Endodermal cell (in vitro differentiated cells): ENCODE measurements at regions not wholly inside any gene's neighbourhood (a gene's known extent, or its start where the extent isn't known, plus 50 kb on each side); places are given as distances from the start of the nearest gene placed in this dataset.

Experiments
- DNase-seq: peaks from one replicate; pipeline ENCODE4 v3.0.0-alpha.2; 2017
- H3K27ac ChIP-seq: 2 replicates; pipeline ENCODE4 v1.5.1; 2013; ENCODE audit warnings: mild to moderate bottlenecking, low read depth, low read length, moderate library complexity
- H3K27me3 ChIP-seq: 2 replicates; pipeline ENCODE4 v1.6.1; 2013; ENCODE audit warnings: mild to moderate bottlenecking, low read length, moderate library complexity; ENCODE audit not compliant: insufficient read depth, control insufficient read depth, poor library complexity, severe bottlenecking
- H3K36me3 ChIP-seq: 2 replicates; pipeline ENCODE4 v1.7.0; 2013; ENCODE audit warnings: mild to moderate bottlenecking, low read length, moderate library complexity; ENCODE audit not compliant: control insufficient read depth, insufficient read depth
- H3K4me1 ChIP-seq: one replicate; pipeline ENCODE4 v1.7.0; 2013; ENCODE audit warnings: low read length; ENCODE audit not compliant: control insufficient read depth, insufficient read depth
- H3K4me3 ChIP-seq: 2 replicates; pipeline ENCODE4 v1.5.1; 2013; ENCODE audit warnings: mild to moderate bottlenecking, low read length, moderate library complexity
- H3K9ac ChIP-seq: 2 replicates; pipeline ENCODE4 v1.6.1; 2013; ENCODE audit warnings: mild to moderate bottlenecking, low read length, moderate library complexity; ENCODE audit not compliant: poor library complexity, severe bottlenecking; ENCODE audit errors: extremely low read depth
- H3K9me3 ChIP-seq: 2 replicates; pipeline ENCODE4 v1.6.1; 2013; ENCODE audit warnings: mild to moderate bottlenecking, low read length, moderate library complexity; ENCODE audit not compliant: control insufficient read depth
- H3K27ac Mint-ChIP-seq: 2 replicates; pipeline ENCODE4 v1.8.0; 2020; ENCODE audit warnings: mixed read lengths
- H3K27me3 Mint-ChIP-seq: 2 replicates; pipeline ENCODE4 v1.8.0; 2021; ENCODE audit warnings: mild to moderate bottlenecking, mixed read lengths; ENCODE audit not compliant: insufficient read depth
- H3K36me3 Mint-ChIP-seq: 2 replicates; pipeline ENCODE4 v1.8.0; 2020; ENCODE audit warnings: low read depth, mixed read lengths
- H3K4me1 Mint-ChIP-seq: 2 replicates; pipeline ENCODE4 v1.8.0; 2020; ENCODE audit warnings: mixed read lengths
- H3K4me3 Mint-ChIP-seq: 2 replicates; pipeline ENCODE4 v1.8.0; 2020; ENCODE audit warnings: mild to moderate bottlenecking, moderate library complexity, mixed read lengths
- H3K9me3 Mint-ChIP-seq: 2 replicates; pipeline ENCODE4 v1.8.0; 2020; ENCODE audit warnings: mild to moderate bottlenecking, mixed read lengths
- WGBS, 2 experiments: methylation state at CpG; one replicate each; pipeline versions ENCODE4 v1.1.5 to v1.1.7; 2013; ENCODE audit warnings: missing lambda C conversion rate in 2 of 2, mixed read lengths in 1 of 2; ENCODE audit not compliant: insufficient coverage in 1 of 2, insufficient read length in 1 of 2; 5-methylcytosine and 5-hydroxymethylcytosine counted together
- TF ChIP-seq, protein P1 (sequence below): fragments of 200-600 bp; sonication (generic); conservative IDR thresholded peaks from 2 replicates; pipeline ENCODE4 v1.5.0; 2021; ENCODE audit warnings: antibody characterized with exemption, mild to moderate bottlenecking

DNA sequence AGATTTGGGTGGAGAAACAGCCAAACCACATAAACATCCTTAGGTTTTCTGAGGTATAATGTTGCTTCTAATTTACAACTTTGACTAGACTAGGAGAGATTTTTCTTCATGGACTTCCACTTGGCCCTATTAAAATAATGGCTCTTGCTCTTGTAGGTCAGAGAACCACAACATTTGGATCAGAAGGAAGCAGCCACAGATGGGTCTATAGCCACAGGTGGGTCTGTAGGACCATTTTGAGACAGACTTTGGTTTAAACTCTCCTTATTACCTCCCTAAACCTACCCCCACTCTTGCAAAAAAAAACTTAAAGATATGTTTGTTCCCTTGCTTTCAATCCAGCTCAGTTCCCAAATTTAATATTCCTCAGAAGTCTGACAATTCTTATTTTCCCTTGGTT is 1260.8 kb downstream of the GATA3 start:
- Histone ChIP-seq H3K27ac (no peak overlapping the region), H3K4me3 (no peak overlapping the region), H3K9me3 (no peaks in the 10 kb centered on the region), H3K4me1 (no peaks in the 10 kb centered on the region), H3K36me3 (no peaks in the 10 kb centered on the region), H3K9ac (no peak overlapping the region), H3K27me3 (no peaks in the 10 kb centered on the region)
- Mint-ChIP-seq H3K4me3 (no peak overlapping the region), H3K36me3 (no peaks in the 10 kb centered on the region), H3K27ac (no peak overlapping the region), H3K27me3 (peaks cover 2% of the 10 kb centered on the region), H3K9me3 (no peaks in the 10 kb centered on the region), H3K4me1 (peaks cover 6% of the 10 kb centered on the region)
- DNase-seq: no peak
- TF ChIP-seq, protein P1, sequence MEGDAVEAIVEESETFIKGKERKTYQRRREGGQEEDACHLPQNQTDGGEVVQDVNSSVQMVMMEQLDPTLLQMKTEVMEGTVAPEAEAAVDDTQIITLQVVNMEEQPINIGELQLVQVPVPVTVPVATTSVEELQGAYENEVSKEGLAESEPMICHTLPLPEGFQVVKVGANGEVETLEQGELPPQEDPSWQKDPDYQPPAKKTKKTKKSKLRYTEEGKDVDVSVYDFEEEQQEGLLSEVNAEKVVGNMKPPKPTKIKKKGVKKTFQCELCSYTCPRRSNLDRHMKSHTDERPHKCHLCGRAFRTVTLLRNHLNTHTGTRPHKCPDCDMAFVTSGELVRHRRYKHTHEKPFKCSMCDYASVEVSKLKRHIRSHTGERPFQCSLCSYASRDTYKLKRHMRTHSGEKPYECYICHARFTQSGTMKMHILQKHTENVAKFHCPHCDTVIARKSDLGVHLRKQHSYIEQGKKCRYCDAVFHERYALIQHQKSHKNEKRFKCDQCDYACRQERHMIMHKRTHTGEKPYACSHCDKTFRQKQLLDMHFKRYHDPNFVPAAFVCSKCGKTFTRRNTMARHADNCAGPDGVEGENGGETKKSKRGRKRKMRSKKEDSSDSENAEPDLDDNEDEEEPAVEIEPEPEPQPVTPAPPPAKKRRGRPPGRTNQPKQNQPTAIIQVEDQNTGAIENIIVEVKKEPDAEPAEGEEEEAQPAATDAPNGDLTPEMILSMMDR: no peak

DNA sequence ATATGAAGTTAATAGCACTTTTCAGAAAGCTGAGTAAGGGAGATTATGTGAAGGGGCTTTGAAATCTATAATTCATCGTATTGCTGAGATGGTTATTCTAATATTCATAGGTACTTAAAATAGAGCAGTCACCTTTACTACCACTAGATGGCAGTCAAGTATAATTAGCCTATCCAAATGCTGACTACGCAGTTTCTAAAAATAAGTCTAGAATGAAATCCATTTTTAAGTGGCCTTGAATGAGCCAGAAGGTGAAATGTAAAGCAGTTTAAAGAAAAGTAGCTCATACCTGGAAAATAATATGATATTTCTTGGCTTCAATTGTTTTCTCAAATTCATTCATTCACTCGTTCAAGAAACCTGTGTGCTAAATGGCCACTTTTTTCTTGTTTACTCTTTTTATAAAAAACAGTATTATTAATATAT is 1277.1 kb downstream of the GATA3 start:
- no peak overlapping the region for H3K4me3 ChIP-seq
- no peaks in the 10 kb centered on the region for H3K9me3 ChIP-seq
- Mint-ChIP-seq H3K27me3 (no peaks in the 10 kb centered on the region), H3K9me3 (peaks cover under 1% of the 10 kb centered on the region), H3K36me3 (no peaks in the 10 kb centered on the region), H3K4me3 (no peak overlapping the region), H3K27ac (no peak overlapping the region), H3K4me1 (no peaks in the 10 kb centered on the region)
- no peak overlapping the region for H3K27ac ChIP-seq
- no peaks in the 10 kb centered on the region for H3K27me3 ChIP-seq
- DNase-seq: no peak
- WGBS, 2 experiments: 50 to 81% methylated on average over 1 to 3 of the region's 3 CpGs
- H3K4me1 ChIP-seq: no peaks in the 10 kb centered on the region
- TF ChIP-seq, protein P1: peak; percentile 94
- H3K36me3 ChIP-seq: no peaks in the 10 kb centered on the region
- no peak overlapping the region for H3K9ac ChIP-seq

DNA sequence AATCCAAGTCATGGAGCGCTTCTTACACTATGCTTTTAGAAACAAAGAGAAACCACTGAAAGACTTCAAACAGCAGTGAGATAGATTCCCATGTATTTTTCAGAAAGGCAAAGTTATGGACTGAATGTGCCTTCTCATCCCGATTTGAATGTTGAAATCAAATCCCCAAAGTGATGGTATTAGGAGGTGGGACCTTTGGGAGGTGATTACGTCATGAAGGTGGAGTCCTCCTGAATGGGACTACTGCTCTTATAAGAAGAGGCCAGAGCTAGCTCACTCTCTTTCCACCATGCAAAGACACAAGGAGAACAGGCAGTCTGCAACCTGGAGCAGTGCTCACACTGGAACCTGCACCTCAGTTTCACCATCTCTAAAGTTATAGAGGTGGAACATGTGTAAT is 1279.8 kb downstream of the GATA3 start:
- Histone ChIP-seq H3K4me3 (no peak overlapping the region), H3K9me3 (no peaks in the 10 kb centered on the region), H3K4me1 (no peaks in the 10 kb centered on the region), H3K27me3 (no peaks in the 10 kb centered on the region), H3K36me3 (no peaks in the 10 kb centered on the region), H3K27ac (no peak overlapping the region), H3K9ac (no peak overlapping the region)
- Mint-ChIP-seq H3K27ac (no peak overlapping the region), H3K36me3 (no peaks in the 10 kb centered on the region), H3K4me1 (peaks cover under 1% of the 10 kb centered on the region), H3K27me3 (no peaks in the 10 kb centered on the region), H3K4me3 (no peak overlapping the region), H3K9me3 (peaks cover 5% of the 10 kb centered on the region)
- WGBS, 2 experiments: 90 to 95% methylated on average over 2 to 3 of the region's 3 CpGs
- TF ChIP-seq, protein P1: no peak
- DNase-seq: no peak
